Upper lobe of left lung (tissue), 6 donors: ENCODE measurements at regions not wholly inside any gene's neighbourhood (a gene's known extent, or its start where the extent isn't known, plus 50 kb on each side); places are given as distances from the start of the nearest gene placed in this dataset.

Experiments
- ATAC-seq, 2 donors: fragments of 200-7000 bp; cut with Tn5 transposase; one replicate each; pipeline ENCODE4 v1.9.1; 2022; ENCODE audit warnings: mild to moderate bottlenecking in 2 of 2, moderate library complexity in 2 of 2; ENCODE audit not compliant: low FRiP score in 2 of 2
- DNase-seq, 2 donors: peaks; one replicate each; pipeline ENCODE4 v3.0.0-alpha.2; 2019 to 2020
- H3K27ac ChIP-seq, 4 donors: fragments of 200-600 bp; sonication (generic); one replicate each; pipeline ENCODE4 v1.5.1; 2016 to 2019
- H3K27me3 ChIP-seq, 4 donors: fragments of 200-600 bp; sonication (generic); one replicate each; pipeline ENCODE4 v1.5.1; 2017 to 2019
- H3K36me3 ChIP-seq, 4 donors: fragments of 200-600 bp; sonication (generic); one replicate each; pipeline ENCODE4 v1.5.1; 2016 to 2019
- H3K4me1 ChIP-seq, 4 donors: fragments of 200-600 bp; sonication (generic); one replicate each; pipeline ENCODE4 v1.5.1; 2018 to 2019
- H3K4me3 ChIP-seq, 4 donors: fragments of 200-600 bp; sonication (generic); one replicate each; pipeline ENCODE4 v1.5.1; 2017 to 2019; ENCODE audit warnings: mild to moderate bottlenecking in 2 of 4, moderate library complexity in 1 of 4
- H3K9me3 ChIP-seq, 4 donors: fragments of 200-600 bp; sonication (generic); one replicate each; pipeline ENCODE4 v1.5.1; 2018 to 2019
- EP300 ChIP-seq, 4 donors: sonication (generic); formaldehyde crosslinking; IDR thresholded peaks; one replicate each; pipeline ENCODE4 v1.5.1; 2017; ENCODE audit warnings: antibody characterized with exemption in 4 of 4, control low read depth in 2 of 4
- POLR2A ChIP-seq, 4 donors: fragments of 450-650 bp; IDR thresholded peaks; one replicate each; pipeline ENCODE4 v1.5.1; 2016 to 2017; ENCODE audit warnings: antibody characterized with exemption in 4 of 4, mild to moderate bottlenecking in 2 of 4
- POLR2AphosphoS5 ChIP-seq, 2 donors: sonication (generic); formaldehyde crosslinking; IDR thresholded peaks; one replicate each; pipeline ENCODE4 v1.5.1; 2017; ENCODE audit warnings: antibody characterized with exemption in 2 of 2
- WGBS, 2 donors: methylation state at CpG; one replicate each; pipeline ENCODE4 v1.1.5; 2017 to 2018; 5-methylcytosine and 5-hydroxymethylcytosine counted together
- TF ChIP-seq, protein P1 (sequence below), 6 experiments: fragments of 450-650 bp in 4 of 6; fragments of 200-600 bp in 2 of 6; sonication (generic) in 2 of 6; IDR thresholded peaks; one replicate each; pipeline ENCODE4 v1.5.1; 2016 to 2019; ENCODE audit warnings: antibody characterized with exemption in 6 of 6
- donor health status: DM: no; HTN: no; CAD: no; lungs with moderate emphysema.
- donor health status: DM: no; HTN: yes; CAD: no; lungs with severe emphysema.

DNA sequence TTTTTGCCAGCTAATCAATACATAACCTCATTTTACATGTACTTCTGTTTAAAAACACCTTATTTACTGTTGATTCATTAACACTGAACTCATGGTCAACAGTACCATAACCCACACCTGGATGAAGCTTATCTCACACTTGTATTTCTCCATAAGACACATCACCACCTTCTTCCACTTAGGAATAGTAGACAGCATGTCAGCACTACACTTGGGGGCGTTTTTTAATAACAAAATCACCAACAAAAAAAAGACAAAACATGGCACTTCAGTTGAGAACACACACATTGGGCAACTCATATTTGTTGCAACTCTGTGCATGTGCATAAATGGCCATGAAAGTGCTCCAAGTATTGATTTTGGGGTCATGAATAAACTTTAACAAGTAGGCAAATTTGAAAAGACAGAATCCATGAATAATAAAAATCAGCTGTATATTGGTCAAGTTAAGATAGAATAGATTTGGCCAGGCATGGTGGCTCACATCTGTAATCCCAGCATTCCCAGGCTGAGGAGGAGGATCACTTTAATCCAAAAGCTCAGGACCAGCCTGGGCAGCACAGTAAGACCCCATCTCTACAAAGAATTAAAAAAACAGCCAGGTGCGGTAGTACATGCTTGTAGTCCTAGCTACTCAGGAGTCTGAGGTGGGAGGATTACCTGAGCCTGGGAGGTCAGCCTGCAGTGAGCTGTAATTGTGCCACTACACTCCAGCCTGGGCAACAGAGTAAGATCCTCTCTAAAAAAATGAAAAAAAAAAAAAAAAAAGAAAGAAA lies 84.4 kb upstream of the SRD5A2 start:
- ATAC-seq (no peak), DNase-seq (no peak)
- H3K36me3 ChIP-seq, result no peaks in the 10 kb centered on the region
- 54 to 78% methylated on average over 2 of the region's 2 CpGs for WGBS, 2 donors
- no peaks in the 10 kb centered on the region for H3K4me1 ChIP-seq
- no peaks in the 10 kb centered on the region for H3K9me3 ChIP-seq
- TF ChIP-seq, protein P1, sequence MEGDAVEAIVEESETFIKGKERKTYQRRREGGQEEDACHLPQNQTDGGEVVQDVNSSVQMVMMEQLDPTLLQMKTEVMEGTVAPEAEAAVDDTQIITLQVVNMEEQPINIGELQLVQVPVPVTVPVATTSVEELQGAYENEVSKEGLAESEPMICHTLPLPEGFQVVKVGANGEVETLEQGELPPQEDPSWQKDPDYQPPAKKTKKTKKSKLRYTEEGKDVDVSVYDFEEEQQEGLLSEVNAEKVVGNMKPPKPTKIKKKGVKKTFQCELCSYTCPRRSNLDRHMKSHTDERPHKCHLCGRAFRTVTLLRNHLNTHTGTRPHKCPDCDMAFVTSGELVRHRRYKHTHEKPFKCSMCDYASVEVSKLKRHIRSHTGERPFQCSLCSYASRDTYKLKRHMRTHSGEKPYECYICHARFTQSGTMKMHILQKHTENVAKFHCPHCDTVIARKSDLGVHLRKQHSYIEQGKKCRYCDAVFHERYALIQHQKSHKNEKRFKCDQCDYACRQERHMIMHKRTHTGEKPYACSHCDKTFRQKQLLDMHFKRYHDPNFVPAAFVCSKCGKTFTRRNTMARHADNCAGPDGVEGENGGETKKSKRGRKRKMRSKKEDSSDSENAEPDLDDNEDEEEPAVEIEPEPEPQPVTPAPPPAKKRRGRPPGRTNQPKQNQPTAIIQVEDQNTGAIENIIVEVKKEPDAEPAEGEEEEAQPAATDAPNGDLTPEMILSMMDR (IDR thresholded peaks at IDR 0.05), result no peak
- no peak for TF ChIP-seq EP300 (IDR thresholded peaks at IDR 0.05)
- no peak for TF ChIP-seq POLR2A (IDR thresholded peaks at IDR 0.05)
- no peak for TF ChIP-seq POLR2AphosphoS5 (IDR thresholded peaks at IDR 0.05)
- H3K27me3 ChIP-seq, result no peaks in the 10 kb centered on the region
- no peak overlapping the region for H3K27ac ChIP-seq
- no peak overlapping the region for H3K4me3 ChIP-seq

DNA sequence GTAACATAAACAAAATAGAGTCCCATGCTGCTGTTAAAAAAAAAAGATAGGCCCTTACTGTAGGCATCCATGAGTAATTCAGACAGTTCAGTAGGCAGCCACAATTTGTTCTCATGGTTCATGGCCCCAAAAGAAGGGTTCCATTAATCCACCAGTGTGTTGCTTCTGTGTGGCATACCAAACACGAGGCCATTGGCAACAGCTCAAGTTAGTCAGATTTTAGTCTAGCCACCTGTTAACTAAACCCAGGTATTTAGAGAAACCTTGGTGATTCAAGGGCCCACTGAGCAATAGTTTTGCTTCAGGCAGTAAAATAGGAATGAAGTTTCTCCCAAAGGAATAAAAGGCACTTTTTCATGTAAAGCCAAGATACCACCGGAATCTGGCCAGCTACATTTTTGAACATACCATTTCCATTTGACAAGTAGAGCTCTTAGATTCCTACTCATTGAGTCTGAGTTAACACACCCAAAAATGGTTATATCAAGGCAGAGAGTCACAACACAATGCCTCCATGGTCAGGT lies 80.1 kb upstream of the SRD5A2 start:
- H3K4me1 ChIP-seq, result no peaks in the 10 kb centered on the region
- H3K4me3 ChIP-seq, result no peak overlapping the region
- ATAC-seq (no peak), DNase-seq (no peak)
- 64 to 73% methylated on average over 2 of the region's 2 CpGs for WGBS, 2 donors
- TF ChIP-seq POLR2A (IDR thresholded peaks at IDR 0.05), result no peak
- H3K27me3 ChIP-seq, result no peaks in the 10 kb centered on the region
- no peaks in the 10 kb centered on the region for H3K9me3 ChIP-seq
- no peak overlapping the region for H3K27ac ChIP-seq
- H3K36me3 ChIP-seq, result no peaks in the 10 kb centered on the region

DNA sequence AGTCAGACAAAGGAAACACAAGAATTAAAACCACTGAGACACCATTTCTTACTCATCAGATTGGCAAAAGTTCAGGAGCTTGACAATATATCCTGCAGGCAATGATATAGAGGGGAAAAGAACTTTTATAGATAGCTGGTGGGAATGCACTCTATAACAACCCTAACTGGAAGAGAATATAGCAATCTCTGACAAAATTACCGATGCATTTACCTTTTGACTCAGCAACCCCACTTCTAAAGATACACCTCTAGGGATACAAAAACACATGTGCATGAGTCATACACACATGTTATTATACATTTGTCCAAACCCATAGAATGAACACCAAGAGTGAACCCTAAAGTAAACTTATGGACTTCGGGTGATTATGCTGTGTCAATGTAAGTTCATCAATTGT lies 79.4 kb upstream of the SRD5A2 start:
- no peaks in the 10 kb centered on the region for H3K9me3 ChIP-seq
- no peak overlapping the region for H3K4me3 ChIP-seq
- no peaks in the 10 kb centered on the region for H3K27me3 ChIP-seq
- H3K36me3 ChIP-seq, result no peaks in the 10 kb centered on the region
- ATAC-seq (no peak), DNase-seq (no peak)
- TF ChIP-seq EP300 (IDR thresholded peaks at IDR 0.05), result no peak
- TF ChIP-seq, protein P1 (IDR thresholded peaks at IDR 0.05), result no peak
- TF ChIP-seq POLR2A (IDR thresholded peaks at IDR 0.05), result no peak
- no peak for TF ChIP-seq POLR2AphosphoS5 (IDR thresholded peaks at IDR 0.05)
- H3K27ac ChIP-seq, result no peak overlapping the region
- WGBS, 2 donors, result 78 to 87% methylated on average over 2 of the region's 2 CpGs
- no peaks in the 10 kb centered on the region for H3K4me1 ChIP-seq

DNA sequence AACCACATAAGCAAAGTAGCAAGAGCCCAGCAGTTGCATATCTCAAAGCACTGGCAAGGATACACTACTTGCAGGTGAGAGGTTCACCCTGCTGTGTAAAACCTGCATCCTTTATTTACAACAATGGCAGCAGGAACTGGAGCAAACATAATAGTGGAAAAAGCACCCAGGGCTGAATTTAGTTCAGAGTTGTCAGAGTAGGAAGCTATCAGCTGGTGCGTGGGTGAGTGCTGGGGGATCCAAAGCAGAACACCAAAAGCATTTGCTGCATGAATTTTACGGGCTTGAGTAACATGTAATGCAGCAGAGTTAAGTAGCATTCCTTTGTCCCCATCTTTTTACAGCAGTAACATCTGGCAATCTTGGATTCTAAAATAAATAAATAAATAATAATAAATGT lies 73.5 kb upstream of the SRD5A2 start:
- H3K36me3 ChIP-seq, result no peaks in the 10 kb centered on the region
- DNase-seq (no peak), ATAC-seq (no peak)
- 75 to 87% methylated on average over 2 of the region's 2 CpGs for WGBS, 2 donors
- no peaks in the 10 kb centered on the region for H3K4me1 ChIP-seq
- H3K27ac ChIP-seq, result no peak overlapping the region
- no peak overlapping the region for H3K4me3 ChIP-seq
- H3K9me3 ChIP-seq, result no peaks in the 10 kb centered on the region
- TF ChIP-seq, protein P1 (IDR thresholded peaks at IDR 0.05), result no peak
- TF ChIP-seq POLR2A (IDR thresholded peaks at IDR 0.05) (no peak), EP300 (IDR thresholded peaks at IDR 0.05) (no peak), POLR2AphosphoS5 (IDR thresholded peaks at IDR 0.05) (no peak)
- no peaks in the 10 kb centered on the region for H3K27me3 ChIP-seq

DNA sequence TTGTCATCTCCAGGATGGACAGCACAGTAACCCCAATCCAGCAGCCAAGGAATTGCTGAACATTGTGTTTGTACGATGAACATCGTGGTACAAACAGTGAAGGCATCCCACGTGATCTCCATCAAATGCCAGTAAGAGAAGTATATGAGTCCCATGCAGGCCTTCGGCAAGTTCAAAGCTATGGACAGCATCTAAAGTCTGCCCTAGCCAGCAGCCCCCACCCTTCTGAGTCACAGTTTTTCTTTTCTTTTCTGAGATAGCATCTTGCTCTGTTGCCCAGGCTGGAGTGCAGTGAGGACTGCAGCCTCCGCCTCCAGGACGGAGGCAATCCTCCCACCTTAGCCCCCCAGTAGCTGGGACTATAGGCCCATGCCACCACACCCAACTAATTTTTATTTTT lies 71.0 kb upstream of the SRD5A2 start:
- Histone ChIP-seq H3K9me3 (no peaks in the 10 kb centered on the region), H3K36me3 (no peaks in the 10 kb centered on the region), H3K27ac (no peak overlapping the region), H3K27me3 (no peaks in the 10 kb centered on the region), H3K4me3 (no peak overlapping the region), H3K4me1 (no peaks in the 10 kb centered on the region)
- ATAC-seq, result no peak
- WGBS, 2 donors, result 93 to 96% methylated on average over 2 to 6 of the region's 6 CpGs
- TF ChIP-seq POLR2AphosphoS5 (IDR thresholded peaks at IDR 0.05), result no peak
- no peak for TF ChIP-seq POLR2A (IDR thresholded peaks at IDR 0.05)
- TF ChIP-seq, protein P1 (IDR thresholded peaks at IDR 0.05), result no peak
- TF ChIP-seq EP300 (IDR thresholded peaks at IDR 0.05), result no peak
- DNase-seq, result no peak
